ENCODE measurements at regions not wholly inside any gene's neighbourhood (a gene's known extent, or its start where the extent isn't known, plus 50 kb on each side); places are given as distances from the start of the nearest gene placed in this dataset.

DNA sequence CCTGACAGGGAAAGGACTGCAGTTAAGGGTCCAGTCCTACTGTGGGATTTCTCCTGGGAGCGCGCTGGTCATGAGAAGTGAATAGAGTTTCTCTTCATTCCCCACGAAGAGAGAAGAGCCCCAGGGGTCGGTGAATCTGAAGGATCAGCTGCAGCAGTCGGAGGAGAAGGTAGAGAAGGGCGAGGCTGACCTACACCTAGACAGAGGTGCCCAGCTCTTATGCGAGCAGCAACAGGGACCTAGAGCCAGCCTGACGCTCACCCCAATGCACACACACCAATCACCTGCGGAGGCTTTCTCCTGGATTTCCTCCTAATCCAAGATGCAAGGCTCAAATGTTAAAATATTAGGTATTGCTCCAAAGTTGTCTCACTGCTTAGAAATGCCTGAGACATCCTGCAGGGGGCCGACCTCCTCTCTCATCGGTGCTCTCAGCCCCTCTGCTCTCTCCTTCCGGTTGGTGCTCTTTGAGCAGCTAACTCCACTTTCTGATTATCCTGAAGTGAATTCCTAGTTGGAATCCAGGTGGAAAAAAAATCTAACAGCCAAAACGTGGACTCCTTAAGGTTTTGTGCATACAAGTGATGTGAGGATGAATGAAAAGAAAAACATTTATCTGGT is 176.4 kb downstream of the AHR start:
- Histone ChIP-seq H3K4me3 (replicated peaks; ENCODE audit: low read depth, low read length) (no peak overlapping the region), H3K27me3 (replicated peaks; ENCODE audit: control insufficient read depth, insufficient read depth, low read length) (no peaks in the 10 kb centered on the region), H3K36me3 (ENCODE audit: control insufficient read depth, insufficient read depth, low read length) (no peaks in the 10 kb centered on the region)
- no peak for DNase-seq (ENCODE audit: extremely low read depth, insufficient read length)
- peak; percentile 33 for TF ChIP-seq CTCF (IDR thresholded peaks at IDR 0.05; ENCODE audit: insufficient read depth, low read length, poor library complexity, severe bottlenecking)

DNA sequence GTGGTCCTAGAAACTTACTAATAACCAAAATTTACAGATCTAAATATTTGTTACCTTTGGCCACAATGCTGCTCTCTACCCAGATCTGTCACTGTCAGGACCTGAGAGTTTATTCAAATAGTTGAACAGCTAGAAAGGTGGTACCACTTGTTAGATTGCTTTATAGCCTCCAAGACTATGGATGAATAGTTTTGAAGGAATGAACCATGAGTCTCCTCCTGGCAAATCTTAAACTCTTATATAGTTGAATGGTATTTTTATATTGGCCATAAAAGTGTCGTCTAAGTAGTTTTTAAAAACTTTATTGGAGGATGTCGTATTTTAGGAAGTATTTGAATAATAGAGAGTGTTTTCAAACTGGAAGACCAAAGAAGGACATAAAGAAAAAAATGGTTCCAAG is 178.7 kb downstream of the AHR start:
- Histone ChIP-seq H3K36me3 (ENCODE audit: control insufficient read depth, insufficient read depth, low read length) (no peaks in the 10 kb centered on the region), H3K27me3 (replicated peaks; ENCODE audit: control insufficient read depth, insufficient read depth, low read length) (no peaks in the 10 kb centered on the region), H3K4me3 (replicated peaks; ENCODE audit: low read depth, low read length) (no peak overlapping the region)
- DNase-seq (ENCODE audit: extremely low read depth, insufficient read length), result no peak
- TF ChIP-seq CTCF (IDR thresholded peaks at IDR 0.05; ENCODE audit: insufficient read depth, low read length, poor library complexity, severe bottlenecking), result no peak

DNA sequence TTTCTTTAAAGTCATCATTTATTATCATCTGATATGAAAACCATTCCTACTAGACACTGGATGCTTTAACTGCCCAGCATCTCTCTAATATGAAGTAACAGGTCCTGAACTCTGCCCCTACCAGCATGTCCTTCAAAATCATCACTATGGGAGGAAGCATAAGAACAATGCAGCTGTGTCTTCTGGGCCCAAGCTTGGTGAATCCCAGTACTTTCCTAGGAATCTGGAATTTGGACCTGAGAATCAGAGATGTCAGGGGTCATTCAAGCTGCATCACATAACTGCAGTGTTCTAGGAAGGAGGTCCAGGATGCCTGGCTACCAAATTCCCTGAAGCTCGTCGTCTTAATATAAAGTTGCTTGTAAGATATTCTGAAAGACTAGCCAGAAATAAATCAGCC is 182.7 kb downstream of the AHR start:
- H3K4me3 ChIP-seq (replicated peaks; ENCODE audit: low read depth, low read length), result no peak overlapping the region
- TF ChIP-seq CTCF (IDR thresholded peaks at IDR 0.05; ENCODE audit: insufficient read depth, low read length, poor library complexity, severe bottlenecking), result no peak
- DNase-seq (ENCODE audit: extremely low read depth, insufficient read length), result no peak
- H3K27me3 ChIP-seq (replicated peaks; ENCODE audit: control insufficient read depth, insufficient read depth, low read length), result no peaks in the 10 kb centered on the region
- no peaks in the 10 kb centered on the region for H3K36me3 ChIP-seq (ENCODE audit: control insufficient read depth, insufficient read depth, low read length)

DNA sequence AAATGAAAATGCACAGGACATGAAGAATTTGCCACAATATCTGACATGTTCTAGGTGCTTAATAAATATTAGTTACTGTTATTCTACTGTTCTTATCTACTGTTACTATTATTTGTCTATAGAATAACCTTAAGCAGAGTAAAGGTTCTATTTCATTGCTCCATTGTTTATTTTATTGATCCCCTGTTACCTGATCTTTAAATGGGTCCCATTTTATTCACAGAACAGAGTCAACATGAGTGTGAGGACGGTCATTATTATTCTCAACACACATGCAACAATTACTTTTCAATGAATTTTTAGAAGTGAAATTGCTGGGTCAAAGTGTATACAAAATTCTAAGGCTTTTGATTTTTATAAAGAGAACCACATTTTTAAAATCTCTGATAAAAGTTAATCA is 186.9 kb downstream of the AHR start:
- no peak for DNase-seq (ENCODE audit: extremely low read depth, insufficient read length)
- H3K36me3 ChIP-seq (ENCODE audit: control insufficient read depth, insufficient read depth, low read length), result no peaks in the 10 kb centered on the region

GRCh38 chr7:17485904-17486303 is 187.5 kb downstream of the AHR start:
- no peaks in the 10 kb centered on the region for H3K36me3 ChIP-seq (ENCODE audit: control insufficient read depth, insufficient read depth, low read length)
- DNase-seq (ENCODE audit: extremely low read depth, insufficient read length), result no peak
- no peak overlapping the region for H3K4me3 ChIP-seq (replicated peaks; ENCODE audit: low read depth, low read length)
- no peaks in the 10 kb centered on the region for H3K27me3 ChIP-seq (replicated peaks; ENCODE audit: control insufficient read depth, insufficient read depth, low read length)
- TF ChIP-seq CTCF (IDR thresholded peaks at IDR 0.05; ENCODE audit: insufficient read depth, low read length, poor library complexity, severe bottlenecking), result no peak

More for the DNA sequence above, 186.9 kb downstream of the AHR start:
- H3K27me3 ChIP-seq (replicated peaks; ENCODE audit: control insufficient read depth, insufficient read depth, low read length), result no peaks in the 10 kb centered on the region
- H3K4me3 ChIP-seq (replicated peaks; ENCODE audit: low read depth, low read length), result no peak overlapping the region
- TF ChIP-seq CTCF (IDR thresholded peaks at IDR 0.05; ENCODE audit: insufficient read depth, low read length, poor library complexity, severe bottlenecking), result no peak

GRCh38 chr7:17486835-17487234 is 188.4 kb downstream of the AHR start:
- Histone ChIP-seq H3K4me3 (replicated peaks; ENCODE audit: low read depth, low read length) (no peak overlapping the region), H3K36me3 (ENCODE audit: control insufficient read depth, insufficient read depth, low read length) (no peaks in the 10 kb centered on the region), H3K27me3 (replicated peaks; ENCODE audit: control insufficient read depth, insufficient read depth, low read length) (no peaks in the 10 kb centered on the region)
- no peak for DNase-seq (ENCODE audit: extremely low read depth, insufficient read length)
- TF ChIP-seq CTCF (IDR thresholded peaks at IDR 0.05; ENCODE audit: insufficient read depth, low read length, poor library complexity, severe bottlenecking), result no peak

Measured in GM06990 (cell line).